ENCODE measurements at regions not wholly inside any gene's neighbourhood (a gene's known extent, or its start where the extent isn't known, plus 50 kb on each side); places are given as distances from the start of the nearest gene placed in this dataset.

DNA sequence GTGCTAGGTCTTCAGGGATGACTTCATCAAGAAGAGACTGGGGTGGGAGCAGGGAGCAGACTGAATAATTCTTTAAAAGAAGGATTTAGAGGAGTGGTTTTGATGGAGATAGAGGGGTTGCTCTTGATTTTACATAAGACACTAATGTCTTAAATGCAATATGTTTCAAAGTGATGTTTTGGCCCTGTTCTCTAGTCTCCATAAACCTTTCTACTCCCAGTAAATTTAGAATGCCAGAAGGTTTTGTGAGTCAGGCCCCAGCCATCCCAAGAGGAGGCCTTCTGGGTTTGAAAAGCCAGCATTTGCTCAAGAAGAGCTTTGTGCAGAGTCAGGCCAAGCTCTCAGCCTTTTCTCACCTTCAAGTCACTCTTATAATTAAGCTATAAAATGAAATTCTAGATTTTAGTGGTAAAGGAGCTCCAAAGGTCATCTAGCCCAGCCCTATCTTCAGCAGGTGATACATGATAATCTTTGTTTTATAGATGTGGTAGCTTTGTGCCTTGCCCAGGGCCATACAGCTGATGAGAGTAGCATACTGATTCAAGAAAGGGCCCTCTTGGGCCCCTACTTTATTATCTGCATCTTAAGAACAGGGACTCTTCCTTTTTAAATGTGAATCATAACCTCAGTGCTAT is 122.8 kb upstream of the MTNR1B start:
- DNase-seq = no peak

DNA sequence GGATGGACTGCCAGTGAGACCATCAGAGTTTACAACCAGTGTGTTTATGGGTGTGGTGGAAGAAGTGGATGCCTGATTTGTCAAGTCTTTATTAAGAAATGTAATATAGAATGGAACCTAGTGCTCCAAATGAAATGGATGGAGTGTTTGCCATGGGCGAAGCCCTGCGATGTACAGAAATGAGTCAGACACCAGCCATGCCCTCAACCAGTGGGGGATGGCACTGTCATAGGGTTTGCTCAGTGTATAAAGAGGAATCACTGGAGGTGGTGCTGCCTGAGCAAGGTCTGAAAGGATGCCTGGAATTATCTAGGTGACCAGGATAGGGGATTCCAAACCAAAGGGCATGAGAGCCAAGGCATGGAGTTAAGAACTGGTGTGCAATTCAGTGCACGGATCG is 120.9 kb upstream of the MTNR1B start:
- no peak for DNase-seq

DNA sequence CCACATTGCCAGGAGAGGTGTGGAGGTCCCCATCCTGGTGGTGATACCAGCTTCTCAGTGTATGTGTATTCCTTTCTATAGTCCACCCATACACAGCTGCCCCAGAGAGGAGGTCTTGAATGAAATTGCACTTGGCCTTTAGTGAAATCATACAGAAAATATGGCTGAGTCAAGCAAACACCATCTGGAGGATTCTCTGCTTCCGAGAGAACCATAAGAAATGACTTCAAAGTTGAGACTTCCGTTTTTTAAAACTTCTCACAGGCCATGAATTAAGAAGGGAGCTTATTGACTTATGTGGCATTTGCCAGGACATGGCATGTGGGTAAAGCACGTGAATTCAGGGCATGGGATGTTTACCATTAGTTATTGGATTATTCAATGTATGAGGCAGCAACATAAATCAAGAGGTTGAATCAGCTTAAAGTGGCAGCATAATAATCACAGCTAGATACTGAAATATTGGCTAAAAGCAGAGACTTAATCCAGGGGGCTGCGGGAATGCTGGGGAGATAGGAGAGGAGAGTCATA is 119.1 kb upstream of the MTNR1B start:
- no peak for DNase-seq

DNA sequence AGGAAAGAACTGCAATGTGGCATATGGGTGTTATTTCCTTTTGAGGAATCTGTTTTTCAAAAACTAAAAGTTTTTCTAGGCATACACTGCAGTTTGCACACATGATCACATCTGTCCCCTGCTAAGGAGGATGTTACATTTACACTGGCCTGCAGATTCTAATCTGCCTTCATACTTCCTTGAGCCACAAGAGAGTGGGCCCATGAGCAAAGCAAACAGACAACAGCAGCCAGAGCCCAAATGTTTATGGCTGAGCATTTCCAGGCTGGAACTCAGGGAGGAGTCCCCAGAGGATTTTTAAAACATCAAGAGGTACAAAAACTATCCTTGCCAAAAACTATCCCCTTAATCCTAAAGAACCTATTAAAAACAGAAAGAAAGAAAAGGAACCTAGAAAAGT is 117.2 kb upstream of the MTNR1B start:
- DNase-seq = no peak

DNA sequence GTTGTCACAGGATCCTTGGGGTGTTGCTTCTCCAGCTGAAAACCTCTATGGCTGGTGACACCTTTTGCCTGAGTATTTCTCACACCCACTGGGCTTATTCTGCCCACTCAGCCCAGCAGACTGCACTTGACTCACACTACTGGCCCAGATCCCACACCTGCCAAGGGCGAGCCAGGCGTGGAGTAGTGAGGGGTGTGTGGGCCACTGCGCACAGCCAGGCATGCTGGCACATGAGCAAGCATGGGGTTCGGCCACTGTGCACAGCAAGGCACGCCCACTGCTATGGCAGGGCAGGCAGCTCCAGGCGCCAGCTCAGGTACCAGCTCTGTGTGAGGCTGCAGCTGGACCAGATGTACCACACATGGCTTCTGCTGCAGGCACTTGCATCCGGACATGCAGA is 116.5 kb upstream of the MTNR1B start:
- DNase-seq = no peak

DNA sequence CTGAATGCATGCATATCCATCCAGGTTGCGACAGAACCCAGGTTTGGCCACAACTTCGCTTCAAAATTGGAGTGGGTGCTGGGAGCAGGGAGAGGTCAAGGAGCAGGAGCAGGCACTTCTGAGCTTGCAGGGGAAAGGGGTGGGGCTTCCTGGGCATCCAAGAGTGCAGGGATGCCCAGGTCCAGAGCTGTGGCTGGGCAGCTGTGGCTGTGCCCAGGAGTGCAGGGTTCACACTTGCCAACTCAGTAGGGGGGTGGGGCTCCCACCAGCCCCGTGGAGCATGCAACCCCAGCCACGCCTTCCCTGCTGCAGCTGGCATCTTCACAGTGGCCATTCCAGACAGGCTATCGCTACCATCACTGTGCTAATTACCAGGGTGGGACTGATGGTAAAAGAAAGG is 115.3 kb upstream of the MTNR1B start:
- no peak for DNase-seq

DNA sequence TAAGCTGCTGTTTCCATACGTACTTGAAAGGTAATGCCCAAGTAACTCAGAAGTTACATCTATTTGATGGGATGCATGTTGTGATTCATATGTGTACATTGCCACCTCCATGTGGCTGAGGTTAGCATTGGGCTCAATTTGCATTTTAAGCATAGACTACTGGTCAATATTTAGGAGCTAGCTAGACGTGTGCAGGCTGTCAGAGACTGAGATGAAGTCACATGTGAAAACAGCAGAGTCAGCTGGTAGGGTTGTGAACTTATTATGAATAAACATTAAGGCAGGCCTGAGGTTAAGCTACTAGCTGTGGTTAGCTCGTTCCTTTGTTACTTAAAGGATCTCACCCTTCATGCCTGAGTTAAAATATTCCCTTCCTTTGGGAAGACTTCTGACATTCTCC is 114.5 kb upstream of the MTNR1B start:
- no peak for DNase-seq

DNA sequence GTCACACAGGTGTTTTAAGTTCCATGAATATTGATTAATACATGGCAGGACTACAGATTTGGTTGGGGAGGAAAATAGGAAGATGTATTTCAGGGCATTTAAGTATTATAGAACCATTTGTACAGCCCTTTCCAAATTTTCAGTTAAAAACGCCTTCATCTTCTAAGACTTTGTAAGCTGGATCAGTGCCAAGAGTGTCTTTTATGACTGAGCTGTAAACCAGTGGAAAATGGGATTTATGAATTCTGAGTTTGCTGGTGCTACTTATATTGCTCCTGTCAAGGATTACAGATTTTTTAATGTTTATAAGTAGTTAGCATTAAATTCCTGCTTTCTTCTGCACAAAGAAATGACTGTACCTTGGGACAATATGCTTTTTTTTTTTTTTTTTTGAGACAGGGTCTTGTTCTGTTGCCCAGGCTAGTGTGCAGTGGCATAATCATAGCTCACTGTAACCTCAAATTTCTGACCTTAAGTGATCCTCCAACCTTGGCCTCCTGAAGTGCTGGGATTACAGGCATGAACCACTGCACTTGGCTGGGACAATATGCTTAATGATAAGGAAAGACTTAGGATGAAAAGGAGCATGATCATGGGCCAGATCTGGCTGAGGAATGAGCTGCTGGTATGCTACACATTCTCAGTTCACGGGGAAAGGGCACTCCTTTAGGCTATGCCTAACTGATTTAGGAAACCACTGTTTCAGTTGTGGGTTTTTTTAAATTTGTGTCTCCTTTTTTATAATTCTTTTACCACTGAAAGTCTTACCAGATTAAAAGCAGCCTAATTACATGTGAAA is 113.6 kb upstream of the MTNR1B start:
- no peak for DNase-seq

DNA sequence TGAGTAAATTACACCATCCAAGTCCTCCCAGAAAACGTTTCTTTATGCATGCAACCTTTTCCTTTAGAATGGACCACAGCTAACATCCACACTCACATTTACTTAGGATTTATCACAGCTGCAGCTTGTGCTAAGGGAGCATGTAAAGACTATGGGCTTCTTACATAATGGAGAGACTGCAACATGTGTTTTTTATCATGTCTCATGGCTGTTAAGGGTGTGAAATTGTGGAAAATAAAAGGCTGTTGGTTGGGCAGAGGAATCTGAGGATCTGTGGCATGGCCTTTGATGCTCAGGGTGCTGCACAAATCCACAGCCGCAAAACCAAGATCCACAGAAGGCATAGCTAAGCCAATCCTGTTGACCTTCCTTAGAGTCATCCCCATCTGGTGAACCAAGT is 112.0 kb upstream of the MTNR1B start:
- DNase-seq = no peak

DNA sequence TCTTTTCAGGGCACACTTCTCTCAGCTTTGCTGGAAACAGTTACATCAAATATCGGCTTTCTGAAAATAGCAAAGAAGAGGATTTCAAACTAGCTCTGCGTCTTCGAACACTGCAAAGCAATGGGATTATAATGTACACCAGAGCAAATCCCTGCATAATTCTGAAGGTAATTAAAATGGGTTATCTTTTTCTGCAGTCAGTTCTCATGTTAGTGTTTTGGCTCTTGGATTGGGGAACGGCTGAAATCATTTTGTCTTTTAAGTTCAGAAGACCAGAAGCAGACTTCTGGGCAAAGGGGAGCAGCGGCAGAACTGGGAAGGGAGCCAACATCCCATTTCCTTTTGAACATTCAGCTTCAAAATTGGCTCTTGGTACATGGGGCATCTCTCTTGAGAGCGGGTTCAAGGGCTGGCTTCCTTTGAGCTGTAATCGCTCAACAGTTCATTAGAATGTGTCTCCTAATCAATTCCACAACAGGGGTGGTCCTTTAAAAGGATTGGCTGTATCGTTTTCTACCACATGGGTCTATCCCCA is 110.2 kb upstream of the MTNR1B start:
- DNase-seq = no peak

DNA sequence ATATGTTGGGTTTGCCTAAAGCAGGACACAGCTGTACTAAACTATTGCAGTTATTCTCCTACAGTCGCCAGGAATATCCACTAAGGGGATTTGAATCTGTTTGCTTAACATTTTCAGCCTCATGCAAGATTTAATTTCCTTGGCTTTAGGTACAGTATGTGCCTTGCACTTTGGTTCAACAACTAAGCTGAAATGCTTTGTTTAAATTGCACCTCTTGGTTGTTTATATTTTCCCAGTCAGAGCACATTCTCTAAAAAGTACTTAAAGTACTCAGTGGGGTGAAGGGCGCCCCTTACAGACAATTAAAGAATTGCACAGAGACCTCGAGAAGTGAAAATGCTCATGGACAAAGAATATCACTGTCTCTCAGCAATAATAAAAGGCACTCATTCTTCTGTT is 107.8 kb upstream of the MTNR1B start:
- no peak for DNase-seq

DNA sequence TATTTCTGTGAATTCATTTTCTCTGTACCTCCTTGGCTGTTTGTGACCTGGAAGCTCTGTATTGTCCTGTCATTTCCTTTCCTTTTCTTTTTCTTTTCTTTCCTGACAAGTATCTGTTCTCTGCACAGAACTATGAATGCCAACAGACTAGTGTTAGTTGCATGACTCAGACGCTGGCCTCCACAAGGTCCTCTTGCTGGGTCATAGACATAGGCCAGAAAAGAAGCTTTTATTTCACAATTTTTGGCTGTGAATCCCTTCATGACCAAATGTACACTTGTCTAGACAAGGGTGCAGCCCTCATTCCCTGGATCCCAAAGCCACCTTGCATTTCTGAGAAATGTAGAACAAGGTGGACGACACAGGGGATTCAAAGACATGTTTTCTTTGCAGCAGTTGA is 104.1 kb upstream of the MTNR1B start:
- DNase-seq = no peak

DNA sequence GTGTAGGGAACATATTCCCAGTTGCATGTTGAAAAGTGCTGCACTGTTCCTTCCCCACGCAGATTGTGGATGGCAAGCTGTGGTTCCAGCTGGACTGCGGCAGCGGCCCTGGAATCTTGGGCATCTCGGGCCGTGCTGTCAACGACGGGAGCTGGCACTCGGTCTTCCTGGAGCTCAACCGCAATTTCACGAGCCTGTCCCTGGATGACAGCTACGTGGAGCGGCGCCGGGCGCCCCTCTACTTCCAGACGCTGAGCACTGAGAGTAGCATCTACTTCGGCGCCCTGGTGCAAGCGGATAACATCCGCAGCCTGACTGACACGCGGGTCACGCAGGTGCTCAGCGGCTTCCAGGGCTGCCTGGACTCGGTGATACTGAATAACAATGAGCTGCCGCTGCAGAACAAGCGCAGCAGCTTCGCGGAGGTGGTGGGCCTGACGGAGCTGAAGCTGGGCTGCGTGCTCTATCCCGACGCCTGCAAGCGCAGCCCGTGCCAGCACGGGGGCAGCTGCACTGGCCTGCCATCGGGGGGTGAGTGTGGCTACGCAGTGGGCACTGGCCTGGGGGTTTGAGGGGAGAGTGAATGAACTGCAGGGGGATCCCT is 102.7 kb upstream of the MTNR1B start:
- DNase-seq = no peak

DNA sequence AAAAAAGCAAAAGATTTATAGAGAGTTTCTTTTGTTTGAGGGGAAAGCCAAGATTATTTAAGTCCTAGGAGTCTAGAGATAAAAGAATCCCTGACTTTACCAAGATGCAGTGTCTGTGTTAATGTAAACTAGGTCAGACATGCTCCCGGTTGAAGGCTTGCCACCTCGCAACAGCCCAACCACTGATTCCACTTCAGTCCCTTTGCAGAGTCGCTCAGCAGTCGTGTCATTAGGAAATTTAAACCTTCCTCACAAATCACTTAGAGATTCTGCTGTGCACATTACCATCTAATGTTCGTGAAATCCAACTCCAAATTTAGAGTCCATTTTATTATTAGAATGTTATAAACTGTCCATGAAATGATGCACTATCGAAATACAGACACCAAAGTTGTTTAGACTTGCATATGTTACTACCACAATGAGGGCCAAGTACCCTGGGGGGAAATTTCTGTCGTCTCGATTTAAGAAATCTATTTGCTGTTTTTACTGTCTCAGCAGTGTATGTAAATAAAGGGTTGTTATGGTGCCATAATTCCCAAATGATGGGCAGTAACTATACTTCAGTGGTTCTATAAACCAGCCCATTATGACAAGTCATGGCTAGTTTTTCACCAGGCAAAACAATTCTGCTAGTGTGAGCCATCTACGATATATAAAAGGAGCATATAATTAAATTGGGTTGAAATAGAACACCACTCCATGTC is 101.4 kb upstream of the MTNR1B start:
- no peak for DNase-seq

DNA sequence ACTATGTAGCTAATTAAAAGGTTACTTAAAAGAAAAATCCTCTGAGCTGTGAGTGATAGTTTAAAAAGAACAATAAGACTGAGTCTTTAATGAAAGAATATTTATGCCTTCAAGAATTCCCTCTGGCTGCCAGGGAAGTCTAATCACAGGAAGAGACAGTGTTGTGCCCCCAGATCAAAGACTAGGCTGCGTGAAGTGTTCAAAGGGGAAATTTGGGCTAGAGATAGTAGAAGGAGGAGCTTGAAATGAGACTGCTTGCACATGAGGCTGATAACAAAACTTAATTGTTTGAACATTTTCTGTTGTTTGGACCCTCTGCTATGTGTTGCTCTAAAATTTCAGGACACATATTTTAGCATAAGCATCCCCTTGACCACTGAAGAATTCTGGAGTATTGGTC is 99.7 kb upstream of the MTNR1B start:
- DNase-seq = no peak

DNA sequence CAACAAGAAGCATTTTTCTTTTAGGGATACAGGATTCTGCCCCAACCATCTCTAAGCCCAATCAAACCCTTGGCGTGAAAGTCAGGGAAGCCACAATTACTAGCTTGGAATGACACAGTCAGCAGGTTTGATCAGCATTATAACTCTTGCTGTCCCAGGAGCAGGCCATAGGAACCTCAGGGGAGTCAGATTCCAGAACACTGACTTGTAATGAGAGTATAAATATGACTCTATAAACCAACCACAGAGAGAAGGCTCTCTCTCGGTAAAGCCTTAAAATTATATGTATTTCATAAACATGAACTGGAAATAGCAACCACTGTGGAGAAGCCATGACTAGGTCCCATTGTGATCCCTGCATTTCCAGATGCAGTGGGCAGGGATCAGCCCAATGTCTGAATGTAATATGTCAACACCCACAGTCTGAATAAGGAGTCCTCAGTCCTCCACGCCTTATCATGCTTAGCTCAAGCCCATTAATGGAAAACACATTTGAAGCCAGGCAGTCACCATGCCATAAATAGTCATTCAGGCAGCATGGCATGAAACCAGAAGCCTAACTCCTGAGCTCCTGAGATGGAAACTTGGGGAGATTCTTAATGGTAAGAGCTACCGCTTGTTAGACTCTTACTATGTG is 99.1 kb upstream of the MTNR1B start:
- no peak for DNase-seq

DNA sequence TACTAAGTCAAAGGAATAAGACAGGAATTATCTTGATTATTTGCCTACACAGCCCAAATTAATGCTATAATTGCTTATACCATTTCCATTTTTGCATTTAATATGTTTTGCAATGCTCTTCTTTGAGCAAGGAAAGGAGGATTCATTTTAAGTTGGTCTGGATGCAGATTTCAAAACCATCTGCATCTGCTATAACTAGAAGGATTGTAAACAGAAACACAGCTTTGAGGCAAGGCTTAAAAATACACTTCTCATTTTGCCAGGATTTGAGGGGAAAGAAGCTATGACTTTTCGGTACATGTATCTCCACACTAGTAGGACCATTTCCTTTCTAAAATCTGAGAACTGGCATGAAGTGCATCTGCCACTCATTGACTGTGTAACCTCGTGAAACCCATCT is 95.9 kb upstream of the MTNR1B start:
- DNase-seq = no peak

DNA sequence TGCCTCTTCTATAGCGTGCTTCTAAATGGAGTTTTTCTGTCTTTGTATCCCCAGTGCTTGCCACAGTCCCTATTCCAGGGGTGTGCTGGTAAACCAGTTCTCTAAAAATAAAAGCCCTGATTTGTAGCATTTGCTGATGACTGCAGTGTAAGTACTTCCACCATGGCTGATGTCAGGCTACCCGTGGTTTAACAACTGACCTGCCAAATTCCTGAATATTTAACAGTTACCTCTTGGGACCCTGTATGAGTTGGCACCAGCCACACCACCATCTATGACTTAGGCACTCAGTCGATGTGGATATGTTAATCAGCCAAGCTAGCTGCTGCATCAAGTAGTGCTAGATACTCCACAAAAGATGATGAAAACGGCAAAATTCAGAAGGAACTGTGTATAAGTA is 94.0 kb upstream of the MTNR1B start:
- no peak for DNase-seq

DNA sequence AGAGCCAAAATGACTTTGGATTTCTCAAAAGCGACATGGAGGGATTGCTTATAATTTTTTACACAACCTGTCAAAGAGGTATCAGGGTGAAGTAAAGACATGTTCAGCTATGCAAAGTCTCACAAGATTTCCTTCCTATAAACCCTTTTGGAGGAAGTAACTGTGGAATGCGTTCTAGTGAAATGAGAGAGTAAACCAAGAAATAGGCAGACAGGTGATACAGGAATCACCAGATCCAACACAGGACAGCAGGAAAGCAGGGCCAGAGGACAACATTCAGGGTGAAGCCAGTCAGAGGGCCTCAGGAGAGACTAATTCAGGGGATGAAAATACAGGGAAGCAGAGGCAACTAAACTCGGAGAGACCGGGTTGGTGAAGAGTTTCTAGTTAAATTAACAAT is 90.4 kb upstream of the MTNR1B start:
- no peak for DNase-seq

DNA sequence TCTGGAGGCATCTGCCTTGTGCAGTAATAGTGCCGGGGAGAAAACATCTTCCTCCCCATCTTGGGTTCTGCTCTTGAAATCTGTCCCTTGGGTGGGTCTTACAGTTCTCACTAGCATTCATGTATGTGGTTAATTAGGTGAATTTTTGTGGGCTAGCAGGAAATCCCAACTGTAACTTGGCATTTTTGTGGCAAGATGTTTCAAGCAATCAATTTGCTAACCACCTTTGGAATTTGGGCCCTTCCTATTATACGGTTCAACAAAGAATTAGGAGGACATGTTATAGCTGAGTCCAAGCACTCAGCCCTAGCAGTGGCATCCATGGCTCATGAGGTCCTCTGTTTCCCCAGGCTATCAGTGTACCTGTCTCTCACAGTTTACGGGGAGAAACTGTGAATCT is 89.1 kb upstream of the MTNR1B start:
- no peak for DNase-seq

DNA sequence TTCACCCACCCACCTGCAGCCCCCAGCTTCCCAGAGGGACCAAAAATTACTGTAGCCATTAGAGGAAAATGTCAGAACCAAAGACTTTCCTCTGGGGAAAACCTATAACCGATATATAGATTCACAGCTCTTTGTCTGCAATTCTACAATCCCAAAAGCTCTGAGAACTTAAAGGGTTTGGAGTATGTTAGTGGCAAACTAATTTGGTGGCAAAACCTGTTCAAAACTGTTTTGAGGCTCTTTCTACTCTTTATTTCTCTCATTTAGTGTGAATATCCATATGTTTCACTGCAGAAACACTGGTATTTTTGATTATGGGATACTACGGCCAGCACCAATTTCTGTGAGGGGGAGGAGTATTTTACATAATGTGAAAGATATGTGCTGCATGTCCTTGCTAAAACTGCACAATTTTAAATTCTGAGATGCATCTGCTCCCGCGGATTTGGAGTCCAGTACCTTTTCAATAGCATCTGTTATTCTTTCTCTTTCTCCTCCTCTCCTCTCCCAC is 87.5 kb upstream of the MTNR1B start:
- no peak for DNase-seq

DNA sequence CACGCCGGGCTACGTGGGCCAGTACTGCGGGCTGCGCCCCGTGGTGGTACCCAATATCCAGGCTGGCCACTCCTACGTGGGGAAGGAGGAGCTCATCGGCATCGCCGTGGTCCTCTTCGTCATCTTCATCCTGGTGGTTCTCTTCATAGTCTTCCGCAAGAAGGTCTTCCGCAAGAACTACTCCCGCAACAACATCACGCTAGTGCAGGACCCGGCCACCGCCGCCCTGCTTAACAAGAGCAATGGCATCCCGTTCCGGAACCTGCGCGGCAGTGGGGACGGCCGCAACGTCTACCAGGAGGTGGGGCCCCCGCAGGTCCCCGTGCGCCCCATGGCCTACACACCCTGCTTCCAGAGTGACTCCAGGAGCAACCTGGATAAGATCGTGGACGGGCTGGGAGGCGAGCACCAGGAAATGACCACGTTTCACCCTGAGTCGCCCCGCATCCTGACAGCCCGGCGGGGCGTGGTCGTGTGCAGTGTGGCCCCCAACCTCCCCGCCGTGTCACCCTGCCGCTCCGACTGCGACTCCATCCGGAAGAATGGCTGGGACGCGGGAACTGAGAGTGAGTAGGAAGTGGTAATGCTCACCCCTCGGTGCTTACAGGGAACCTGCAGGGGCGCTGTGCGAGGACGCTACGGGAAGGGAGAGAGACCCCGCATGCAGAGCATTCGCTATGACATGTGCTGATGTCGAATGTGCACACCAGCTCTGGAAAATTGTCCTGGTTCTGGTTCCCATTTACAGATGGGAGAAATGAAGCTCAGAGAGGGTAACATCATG is 86.4 kb upstream of the MTNR1B start:
- no peak for DNase-seq
